ENCODE measurements at regions not wholly inside any gene's neighbourhood (a gene's known extent, or its start where the extent isn't known, plus 50 kb on each side); places are given as distances from the start of the nearest gene placed in this dataset.

DNA sequence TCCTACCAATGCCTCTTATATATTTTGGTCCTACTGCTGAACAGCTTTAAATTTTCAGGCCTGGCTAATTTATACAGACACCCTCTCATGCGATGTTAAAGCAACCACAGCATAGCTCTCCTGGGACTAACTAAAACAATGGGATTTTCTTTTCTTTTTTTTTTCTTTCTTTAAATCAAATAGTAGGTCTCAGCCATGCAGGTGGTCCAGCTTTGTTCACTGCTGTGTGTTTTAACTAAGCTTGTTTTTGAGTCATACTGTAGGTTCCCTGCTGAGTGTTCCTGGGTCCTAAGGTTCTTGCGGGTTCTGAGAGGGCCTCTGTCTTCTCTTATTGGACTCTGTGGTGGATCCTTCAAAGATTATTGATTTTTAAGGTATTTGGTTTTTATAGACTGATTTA is 113.1 kb upstream of the SORCS1 start (continued):
- TF ChIP-seq, protein P1, sequence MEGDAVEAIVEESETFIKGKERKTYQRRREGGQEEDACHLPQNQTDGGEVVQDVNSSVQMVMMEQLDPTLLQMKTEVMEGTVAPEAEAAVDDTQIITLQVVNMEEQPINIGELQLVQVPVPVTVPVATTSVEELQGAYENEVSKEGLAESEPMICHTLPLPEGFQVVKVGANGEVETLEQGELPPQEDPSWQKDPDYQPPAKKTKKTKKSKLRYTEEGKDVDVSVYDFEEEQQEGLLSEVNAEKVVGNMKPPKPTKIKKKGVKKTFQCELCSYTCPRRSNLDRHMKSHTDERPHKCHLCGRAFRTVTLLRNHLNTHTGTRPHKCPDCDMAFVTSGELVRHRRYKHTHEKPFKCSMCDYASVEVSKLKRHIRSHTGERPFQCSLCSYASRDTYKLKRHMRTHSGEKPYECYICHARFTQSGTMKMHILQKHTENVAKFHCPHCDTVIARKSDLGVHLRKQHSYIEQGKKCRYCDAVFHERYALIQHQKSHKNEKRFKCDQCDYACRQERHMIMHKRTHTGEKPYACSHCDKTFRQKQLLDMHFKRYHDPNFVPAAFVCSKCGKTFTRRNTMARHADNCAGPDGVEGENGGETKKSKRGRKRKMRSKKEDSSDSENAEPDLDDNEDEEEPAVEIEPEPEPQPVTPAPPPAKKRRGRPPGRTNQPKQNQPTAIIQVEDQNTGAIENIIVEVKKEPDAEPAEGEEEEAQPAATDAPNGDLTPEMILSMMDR (IDR thresholded peaks at IDR 0.05 in 2 of 3, conservative IDR thresholded peaks at IDR 0.05 in 1 of 3; ENCODE audit: borderline replicate concordance in 1 of 3, insufficient read depth in 1 of 3, low read depth in 2 of 3, low read length in 2 of 3) = no peak

DNA sequence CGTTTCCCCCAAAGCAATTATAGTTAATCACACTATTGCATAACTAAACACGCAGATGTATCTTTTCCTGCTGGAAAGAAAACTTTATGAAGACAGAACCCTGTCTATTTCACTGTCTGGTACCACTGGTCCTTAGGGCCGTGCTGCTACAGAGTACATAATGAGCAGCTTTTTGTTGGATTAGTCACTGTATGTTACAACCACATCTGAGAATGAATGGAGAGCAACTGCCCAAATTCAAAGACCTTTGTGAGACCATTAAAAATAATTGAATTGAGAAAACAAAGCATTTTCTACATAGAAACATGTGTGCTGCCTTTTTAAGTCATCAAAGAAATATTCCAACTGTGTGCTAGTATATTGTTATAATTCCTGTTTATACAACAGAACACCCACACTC is 111.3 kb upstream of the SORCS1 start:
- intact Hi-C loops (cut with micrococcal nuclease) = no loop called here
- BruUV-seq (replicated peaks) = no TSS peak
- no peak overlapping the region for H3K4me3 ChIP-seq (replicated peaks in 1 of 2; ENCODE audit: low read depth in 1 of 2, low read length in 2 of 2)
- no peak for ATAC-seq
- no peak overlapping the region for H2AFZ ChIP-seq (ENCODE audit: low read depth, low read length, poor library complexity, severe bottlenecking)
- no peaks in the 10 kb centered on the region for H3K36me3 ChIP-seq (ENCODE audit: control insufficient read depth in 1 of 2, insufficient read depth in 2 of 2, low read length in 2 of 2)
- ChIA-PET RAD21 (ENCODE audit: low non-redundant PET in 1 of 2, low total read pairs in 2 of 2, uncharacterized antibody in 2 of 2, unreplicated experiment in 2 of 2) (no interaction called here), CTCF (no interaction called here), POLR2A (no interaction called here)
- no peak overlapping the region for H3K4me2 ChIP-seq (ENCODE audit: low read length)
- no peaks in the 10 kb centered on the region for H3K4me1 ChIP-seq (ENCODE audit: control insufficient read depth in 1 of 2, insufficient read depth in 2 of 2, low read length in 2 of 2)
- no peaks in the 10 kb centered on the region for H3K79me2 ChIP-seq (ENCODE audit: insufficient read depth, low read length)
- no peak for TF ChIP-seq SP1 (IDR thresholded peaks at IDR 0.05; ENCODE audit: low read depth)
- TF ChIP-seq, protein P2, sequence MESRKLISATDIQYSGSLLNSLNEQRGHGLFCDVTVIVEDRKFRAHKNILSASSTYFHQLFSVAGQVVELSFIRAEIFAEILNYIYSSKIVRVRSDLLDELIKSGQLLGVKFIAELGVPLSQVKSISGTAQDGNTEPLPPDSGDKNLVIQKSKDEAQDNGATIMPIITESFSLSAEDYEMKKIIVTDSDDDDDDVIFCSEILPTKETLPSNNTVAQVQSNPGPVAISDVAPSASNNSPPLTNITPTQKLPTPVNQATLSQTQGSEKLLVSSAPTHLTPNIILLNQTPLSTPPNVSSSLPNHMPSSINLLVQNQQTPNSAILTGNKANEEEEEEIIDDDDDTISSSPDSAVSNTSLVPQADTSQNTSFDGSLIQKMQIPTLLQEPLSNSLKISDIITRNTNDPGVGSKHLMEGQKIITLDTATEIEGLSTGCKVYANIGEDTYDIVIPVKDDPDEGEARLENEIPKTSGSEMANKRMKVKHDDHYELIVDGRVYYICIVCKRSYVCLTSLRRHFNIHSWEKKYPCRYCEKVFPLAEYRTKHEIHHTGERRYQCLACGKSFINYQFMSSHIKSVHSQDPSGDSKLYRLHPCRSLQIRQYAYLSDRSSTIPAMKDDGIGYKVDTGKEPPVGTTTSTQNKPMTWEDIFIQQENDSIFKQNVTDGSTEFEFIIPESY (IDR thresholded peaks at IDR 0.05; ENCODE audit: extremely low read depth, insufficient replicate concordance, low read length) = no peak
- TF ChIP-seq YY1 (IDR thresholded peaks at IDR 0.05; ENCODE audit: extremely low read depth, insufficient replicate concordance, low read depth, low read length) = no peak
- TF ChIP-seq, protein P3, sequence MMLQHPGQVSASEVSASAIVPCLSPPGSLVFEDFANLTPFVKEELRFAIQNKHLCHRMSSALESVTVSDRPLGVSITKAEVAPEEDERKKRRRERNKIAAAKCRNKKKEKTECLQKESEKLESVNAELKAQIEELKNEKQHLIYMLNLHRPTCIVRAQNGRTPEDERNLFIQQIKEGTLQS (IDR thresholded peaks at IDR 0.05) = no peak
- no peak for TF ChIP-seq EZH2 (IDR thresholded peaks at IDR 0.05)
- no peak for TF ChIP-seq EZH2phosphoT487 (IDR thresholded peaks at IDR 0.05; ENCODE audit: borderline replicate concordance)
- TF ChIP-seq CEBPB (IDR thresholded peaks at IDR 0.05; ENCODE audit: low read depth) = no peak
- TF ChIP-seq SIN3A (IDR thresholded peaks at IDR 0.05; ENCODE audit: low read depth) = no peak
- TF ChIP-seq JUND (IDR thresholded peaks at IDR 0.05) = no peak
- no peak for TF ChIP-seq POLR2AphosphoS5 (IDR thresholded peaks at IDR 0.05; ENCODE audit: low read depth, low read length)
- TF ChIP-seq TCF7L2 (IDR thresholded peaks at IDR 0.05; ENCODE audit: borderline replicate concordance, extremely low read depth, insufficient read depth, insufficient read length) = no peak
- TF ChIP-seq RAD21 (IDR thresholded peaks at IDR 0.05; ENCODE audit: low read depth) = no peak
- no peak for TF ChIP-seq CBX3 (IDR thresholded peaks at IDR 0.05; ENCODE audit: low read depth)
- no peak for TF ChIP-seq MAX (IDR thresholded peaks at IDR 0.05)
- no peak for TF ChIP-seq EGR1 (IDR thresholded peaks at IDR 0.05; ENCODE audit: low read depth)
- peaks cover 55 to 60% of the 10 kb centered on the region in 2 experiments; a peak in 3 of 4 replicates for H3K9me3 ChIP-seq (ENCODE audit: control insufficient read depth in 1 of 2, insufficient read depth in 1 of 2, low read depth in 1 of 2, low read length in 2 of 2)
- no peaks in the 10 kb centered on the region for H3K27me3 ChIP-seq (ENCODE audit: insufficient read depth, low read length)
- H3K9me2 ChIP-seq (ENCODE audit: insufficient read depth) = no peaks in the 10 kb centered on the region
- no peak overlapping the region for H3K9ac ChIP-seq (ENCODE audit: low read length)
- H3K27ac ChIP-seq (ENCODE audit: low read depth, low read length) = no peak overlapping the region
- no peaks in the 10 kb centered on the region for H4K20me1 ChIP-seq (ENCODE audit: insufficient read depth)
- DNase-seq (ENCODE audit: low read depth, low spot score) = no peak

Measured in HCT116 (cell line).